HEK293 (cell line): ENCODE measurements at regions not wholly inside any gene's neighbourhood (a gene's known extent, or its start where the extent isn't known, plus 50 kb on each side); places are given as distances from the start of the nearest gene placed in this dataset.

Source experiments
- CTCF ChIA-PET: fragments of 350-600 bp; formaldehyde crosslinking; extraction: SDS; loops from one replicate; lab custom pipeline; 2021; ENCODE audit warnings: antibody characterized with exemption; lab: Yijun Ruan, JAX
- POLR2A ChIA-PET: fragments of 300-600 bp; formaldehyde crosslinking; extraction: SDS; loops from one replicate; lab custom pipeline; 2020; ENCODE audit warnings: antibody characterized with exemption, inconsistent platforms; lab: Yijun Ruan, JAX
- H3K27ac ChIP-seq: fragments of 200-500 bp; sonication (Bioruptor generic); 2 replicates; pipeline ENCODE4 v1.5.1; 2014; ENCODE audit warnings: low read depth, low read length, control low read depth, inconsistent platforms; ENCODE audit errors: extremely low read depth
- H3K36me3 ChIP-seq, 2 experiments: fragments of 200-500 bp in 1 of 2; sonication (Bioruptor generic) in 1 of 2; 1 replicate in 1 of 2; 2 replicates in 1 of 2; pipeline ENCODE4 v1.5.1; 2014 to 2017; ENCODE audit warnings: inconsistent platforms in 2 of 2, low read length in 2 of 2; ENCODE audit not compliant: control insufficient read depth in 2 of 2, insufficient read depth in 1 of 2
- H3K4me1 ChIP-seq: fragments of 200-500 bp; sonication (Bioruptor generic); 2 replicates; pipeline ENCODE4 v1.5.1; 2014; ENCODE audit warnings: mild to moderate bottlenecking, low read length, inconsistent platforms; ENCODE audit not compliant: control insufficient read depth, insufficient read depth
- H3K4me3 ChIP-seq: 2 replicates; pipeline ENCODE4 v1.5.1; 2011; ENCODE audit warnings: low read depth, mild to moderate bottlenecking, control low read depth, low read length, moderate library complexity
- H3K9me3 ChIP-seq: fragments of 200-500 bp; sonication (Bioruptor generic); 2 replicates; pipeline ENCODE4 v1.5.1; 2014; ENCODE audit warnings: low read depth, low read length, inconsistent platforms; ENCODE audit not compliant: control insufficient read depth, insufficient read depth
- BCL11B ChIP-seq: fragments of 450-650 bp; formaldehyde crosslinking; IDR thresholded peaks from 2 replicates; pipeline ENCODE4 v1.5.1; 2016; ENCODE audit warnings: low read depth, missing biosample characterization, missing genetic modification characterization
- GLI2 ChIP-seq: fragments of 450-650 bp; formaldehyde crosslinking; IDR thresholded peaks from 2 replicates; pipeline ENCODE4; 2017; ENCODE audit warnings: missing biosample characterization, missing genetic modification characterization, low read depth, borderline replicate concordance
- GLI4 ChIP-seq: fragments of 450-650 bp; formaldehyde crosslinking; IDR thresholded peaks from 2 replicates; pipeline ENCODE4 v1.5.1; 2016; ENCODE audit warnings: missing biosample characterization, missing genetic modification characterization
- KLF7 ChIP-seq: fragments of 450-650 bp; formaldehyde crosslinking; IDR thresholded peaks from 2 replicates; pipeline ENCODE4 v1.5.1; 2016; ENCODE audit warnings: missing biosample characterization, missing genetic modification characterization, borderline replicate concordance
- KLF8 ChIP-seq: fragments of 450-650 bp; formaldehyde crosslinking; IDR thresholded peaks from 2 replicates; pipeline ENCODE4 v1.5.1; 2016; ENCODE audit warnings: missing biosample characterization, missing genetic modification characterization
- PBX3 ChIP-seq: sonication (generic); formaldehyde crosslinking; IDR thresholded peaks from 2 replicates; pipeline ENCODE4 v1.8.1; 2022; ENCODE audit warnings: mild to moderate bottlenecking, moderate library complexity, missing genetic modification reagents
- PRDM1 ChIP-seq: fragments of 450-650 bp; formaldehyde crosslinking; IDR thresholded peaks from 2 replicates; pipeline ENCODE4; 2016; ENCODE audit warnings: missing biosample characterization, missing genetic modification characterization
- PRDM10 ChIP-seq: fragments of 450-650 bp; formaldehyde crosslinking; IDR thresholded peaks from 2 replicates; pipeline ENCODE4 v1.5.1; 2016; ENCODE audit warnings: missing biosample characterization, missing genetic modification characterization
- ZBTB1 ChIP-seq: fragments of 450-650 bp; formaldehyde crosslinking; IDR thresholded peaks from 2 replicates; pipeline ENCODE4 v1.5.1; 2016; ENCODE audit warnings: missing biosample characterization, missing genetic modification characterization
- ZBTB10 ChIP-seq: fragments of 450-650 bp; formaldehyde crosslinking; IDR thresholded peaks from 2 replicates; pipeline ENCODE4 v1.5.1; 2016; ENCODE audit warnings: missing biosample characterization, missing genetic modification characterization
- ZBTB17 ChIP-seq: fragments of 450-650 bp; formaldehyde crosslinking; IDR thresholded peaks from 2 replicates; pipeline ENCODE4 v1.5.1; 2016; ENCODE audit warnings: missing biosample characterization, missing genetic modification characterization
- ZBTB48 ChIP-seq: fragments of 450-650 bp; formaldehyde crosslinking; IDR thresholded peaks from 2 replicates; pipeline ENCODE4 v1.5.1; 2016; ENCODE audit warnings: missing biosample characterization, missing genetic modification characterization
- ZNF174 ChIP-seq: fragments of 450-650 bp; formaldehyde crosslinking; IDR thresholded peaks from 2 replicates; pipeline ENCODE4 v1.5.0; 2017; ENCODE audit warnings: missing biosample characterization, mild to moderate bottlenecking, missing genetic modification characterization
- ZNF221 ChIP-seq: fragments of 450-650 bp; formaldehyde crosslinking; IDR thresholded peaks from 2 replicates; pipeline ENCODE4 v1.5.1; 2017; ENCODE audit warnings: missing biosample characterization, missing genetic modification characterization, borderline replicate concordance
- ZNF391 ChIP-seq: fragments of 450-650 bp; formaldehyde crosslinking; IDR thresholded peaks from 2 replicates; pipeline ENCODE4 v1.5.1; 2016; ENCODE audit warnings: low read depth, missing biosample characterization, missing genetic modification characterization, borderline replicate concordance
- ZNF426 ChIP-seq: fragments of 450-650 bp; formaldehyde crosslinking; IDR thresholded peaks from 2 replicates; pipeline ENCODE4 v1.5.1; 2017; ENCODE audit warnings: missing biosample characterization, missing genetic modification characterization, mild to moderate bottlenecking, inconsistent platforms, moderate library complexity
- ZNF560 ChIP-seq: fragments of 450-650 bp; formaldehyde crosslinking; IDR thresholded peaks from 2 replicates; pipeline ENCODE4 v1.5.1; 2017; ENCODE audit warnings: missing biosample characterization, missing genetic modification characterization, borderline replicate concordance
- ZNF830 ChIP-seq: fragments of 450-650 bp; IDR thresholded peaks from 2 replicates; pipeline ENCODE4 v1.5.0; 2018; ENCODE audit warnings: missing biosample characterization, missing genetic modification characterization, low read depth, mild to moderate bottlenecking, moderate library complexity
- ZSCAN4 ChIP-seq: fragments of 450-650 bp; formaldehyde crosslinking; IDR thresholded peaks from 2 replicates; pipeline ENCODE4 v1.5.1; 2017; ENCODE audit warnings: missing biosample characterization, missing genetic modification characterization
- ZSCAN5A ChIP-seq: fragments of 450-650 bp; formaldehyde crosslinking; IDR thresholded peaks from 2 replicates; pipeline ENCODE4 v1.5.1; 2016; ENCODE audit warnings: missing biosample characterization, missing genetic modification characterization

- TF ChIP-seq ZBTB1: no peak
- no peak for TF ChIP-seq ZBTB48 (tag by site-specific recombination)
- no peak for TF ChIP-seq ZNF426 (tag by site-specific recombination)
- no peak for TF ChIP-seq ZNF830 (tag by site-specific recombination)
- no peak for TF ChIP-seq ZNF560 (tag by site-specific recombination)
- TF ChIP-seq ZSCAN4 (tag by site-specific recombination): no peak
- TF ChIP-seq ZBTB10 (tag by site-specific recombination): no peak
- TF ChIP-seq GLI4 (tag by site-specific recombination): no peak
- no peak for TF ChIP-seq KLF8 (tag by site-specific recombination)
- no peak for TF ChIP-seq PBX3 (CRISPR knock-in tag)
- no peak for TF ChIP-seq BCL11B (tag by site-specific recombination)
- no peak for TF ChIP-seq PRDM1 (tag by site-specific recombination)
- TF ChIP-seq ZSCAN5A (tag by site-specific recombination): no peak
- TF ChIP-seq ZNF391 (tag by site-specific recombination): no peak
- no peak for TF ChIP-seq ZBTB17
- no peak for TF ChIP-seq KLF7 (tag by site-specific recombination)
- TF ChIP-seq PRDM10: no peak
- no peak for TF ChIP-seq ZNF174 (tag by site-specific recombination)
- no peak for TF ChIP-seq GLI2 (tag by site-specific recombination)
- no peak for TF ChIP-seq ZNF221 (tag by site-specific recombination)
- TF ChIP-seq, all 188 proteins: peak for 0
- Histone ChIP-seq H3K4me1 (0 out of 2 replicates have a peak, but pooled peaks cover 7% of the 10 kb centered on the region), H3K27ac (no peak overlapping the region), H3K9me3 (no peaks in the 10 kb centered on the region), H3K36me3 (no peaks in the 10 kb centered on the region), H3K4me3 (no peak overlapping the region)
- ChIA-PET POLR2A (no interaction called here), CTCF (interaction anchor here (0.7 kb wide), 3 partner anchors 80 to 444 kb away, joined by 4 to 5 read pairs (median 4); no protein-coding TSS in a partner anchor)
Measured at GRCh38 chr10:90306187-90306586, 551.7 kb downstream of the HTR7 start.
